ENCODE measurements at regions not wholly inside any gene's neighbourhood (a gene's known extent, or its start where the extent isn't known, plus 50 kb on each side); places are given as distances from the start of the nearest gene placed in this dataset.

GRCh38 chr2:208545403-208546042 lies 138.9 kb downstream of the PTH2R start:
- ATAC-seq (peak; percentile 74), DNase-seq (ENCODE audit: low spot score) (peak; percentile 32)
- Histone ChIP-seq H3K4me1 (ENCODE audit: insufficient read depth) (no peaks in the 10 kb centered on the region), H3K36me3 (ENCODE audit: insufficient read depth) (no peaks in the 10 kb centered on the region), H3F3A (replicated peaks; ENCODE audit: low read depth) (no peaks in the 10 kb centered on the region), H3K79me2 (replicated peaks; ENCODE audit: insufficient read depth) (no peaks in the 10 kb centered on the region), H3K27ac (ENCODE audit: low read depth) (no peak overlapping the region), H3K9me2 (ENCODE audit: insufficient read depth) (peaks cover 7% of the 10 kb centered on the region; the same call in 1 of the 2 replicates), H2AFZ (peak overlapping the region; percentile 48; the same call in 1 of the 2 replicates), H3K27me3 (ENCODE audit: insufficient read depth) (no peaks in the 10 kb centered on the region), H3K4me2 (no peak overlapping the region), H4K20me1 (replicated peaks; ENCODE audit: insufficient read depth) (no peaks in the 10 kb centered on the region), H3K4me3 (no peak overlapping the region)
- Mint-ChIP-seq H3K27ac (no peak overlapping the region), H3K9me3 (no peaks in the 10 kb centered on the region), H3K36me3 (ENCODE audit: low read depth) (no peaks in the 10 kb centered on the region), H3K4me3 (no peak overlapping the region), H3K4me1 (peaks cover 4% of the 10 kb centered on the region), H3K27me3 (ENCODE audit: insufficient read depth, low read depth, poor library complexity) (no peaks in the 10 kb centered on the region)
- no peak for TF ChIP-seq NANOG (IDR thresholded peaks at IDR 0.05; ENCODE audit: borderline replicate concordance)
- TF ChIP-seq JUNB (IDR thresholded peaks at IDR 0.05; ENCODE audit: unreplicated experiment): no peak
- no peak for TF ChIP-seq ZNF114 (CRISPR knock-in tag; IDR thresholded peaks at IDR 0.05)
- TF ChIP-seq, protein P1, sequence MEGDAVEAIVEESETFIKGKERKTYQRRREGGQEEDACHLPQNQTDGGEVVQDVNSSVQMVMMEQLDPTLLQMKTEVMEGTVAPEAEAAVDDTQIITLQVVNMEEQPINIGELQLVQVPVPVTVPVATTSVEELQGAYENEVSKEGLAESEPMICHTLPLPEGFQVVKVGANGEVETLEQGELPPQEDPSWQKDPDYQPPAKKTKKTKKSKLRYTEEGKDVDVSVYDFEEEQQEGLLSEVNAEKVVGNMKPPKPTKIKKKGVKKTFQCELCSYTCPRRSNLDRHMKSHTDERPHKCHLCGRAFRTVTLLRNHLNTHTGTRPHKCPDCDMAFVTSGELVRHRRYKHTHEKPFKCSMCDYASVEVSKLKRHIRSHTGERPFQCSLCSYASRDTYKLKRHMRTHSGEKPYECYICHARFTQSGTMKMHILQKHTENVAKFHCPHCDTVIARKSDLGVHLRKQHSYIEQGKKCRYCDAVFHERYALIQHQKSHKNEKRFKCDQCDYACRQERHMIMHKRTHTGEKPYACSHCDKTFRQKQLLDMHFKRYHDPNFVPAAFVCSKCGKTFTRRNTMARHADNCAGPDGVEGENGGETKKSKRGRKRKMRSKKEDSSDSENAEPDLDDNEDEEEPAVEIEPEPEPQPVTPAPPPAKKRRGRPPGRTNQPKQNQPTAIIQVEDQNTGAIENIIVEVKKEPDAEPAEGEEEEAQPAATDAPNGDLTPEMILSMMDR (conservative IDR thresholded peaks at IDR 0.05; ENCODE audit: low read depth in 2 of 2): no peak; a peak in 1 of 4 replicates
- no peak for TF ChIP-seq EZH2 (IDR thresholded peaks at IDR 0.05; ENCODE audit: low read depth, unreplicated experiment)
- no peak for TF ChIP-seq REST (IDR thresholded peaks at IDR 0.05; ENCODE audit: unreplicated experiment)
- TF ChIP-seq, protein P2, sequence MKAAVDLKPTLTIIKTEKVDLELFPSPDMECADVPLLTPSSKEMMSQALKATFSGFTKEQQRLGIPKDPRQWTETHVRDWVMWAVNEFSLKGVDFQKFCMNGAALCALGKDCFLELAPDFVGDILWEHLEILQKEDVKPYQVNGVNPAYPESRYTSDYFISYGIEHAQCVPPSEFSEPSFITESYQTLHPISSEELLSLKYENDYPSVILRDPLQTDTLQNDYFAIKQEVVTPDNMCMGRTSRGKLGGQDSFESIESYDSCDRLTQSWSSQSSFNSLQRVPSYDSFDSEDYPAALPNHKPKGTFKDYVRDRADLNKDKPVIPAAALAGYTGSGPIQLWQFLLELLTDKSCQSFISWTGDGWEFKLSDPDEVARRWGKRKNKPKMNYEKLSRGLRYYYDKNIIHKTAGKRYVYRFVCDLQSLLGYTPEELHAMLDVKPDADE (IDR thresholded peaks at IDR 0.05): no peak
- no peak for TF ChIP-seq CREB1 (CRISPR knock-in tag; IDR thresholded peaks at IDR 0.05; ENCODE audit: low read depth)
- TF ChIP-seq ZNF462 (CRISPR knock-in tag; IDR thresholded peaks at IDR 0.05): no peak
- no peak for TF ChIP-seq POLR2AphosphoS5 (IDR thresholded peaks at IDR 0.05; ENCODE audit: low read depth)
- TF ChIP-seq EZH2phosphoT487 (IDR thresholded peaks at IDR 0.05; ENCODE audit: unreplicated experiment): no peak
- no peak for TF ChIP-seq STAT1 (IDR thresholded peaks at IDR 0.05; ENCODE audit: unreplicated experiment)
